Calu3 (cell line): ENCODE measurements at regions not wholly inside any gene's neighbourhood (a gene's known extent, or its start where the extent isn't known, plus 50 kb on each side); places are given as distances from the start of the nearest gene placed in this dataset.
A peak's percentile ranks its signal among the peaks of the same experiment; 100 is the strongest.

Experiments used
- BruUV-seq: library from RNA; stranded (reverse); fragments of 400-500 nt; replicated peaks from 2 replicates; lab custom pipeline; 2021; lab: Mats Ljungman, UMichigan
- CTCF ChIA-PET: fragments of 300-600 bp; sonication (Branson Sonifier 250); formaldehyde crosslinking; loops from one replicate; lab custom pipeline; 2022; ENCODE audit warnings: antibody characterized with exemption; lab: Charles Lee
- DNase-seq: peaks from one replicate; pipeline ENCODE4 v3.0.0; 2022
- H3K27ac Mint-ChIP-seq: one replicate; pipeline ENCODE4 v1.8.0; 2022; ENCODE audit warnings: mixed read lengths; ENCODE audit not compliant: unreplicated experiment
- H3K27me3 Mint-ChIP-seq: one replicate; pipeline ENCODE4 v1.8.0; 2022; ENCODE audit warnings: mixed read lengths; ENCODE audit not compliant: unreplicated experiment
- H3K36me3 Mint-ChIP-seq: one replicate; pipeline ENCODE4 v1.8.0; 2022; ENCODE audit warnings: mild to moderate bottlenecking, moderate library complexity, mixed read lengths; ENCODE audit not compliant: insufficient read depth, unreplicated experiment
- H3K4me1 Mint-ChIP-seq: one replicate; pipeline ENCODE4 v1.8.0; 2022; ENCODE audit warnings: mild to moderate bottlenecking, low read depth, mixed read lengths; ENCODE audit not compliant: unreplicated experiment
- H3K4me3 Mint-ChIP-seq: one replicate; pipeline ENCODE4 v1.8.0; 2022; ENCODE audit warnings: mild to moderate bottlenecking, low read depth, moderate library complexity, mixed read lengths; ENCODE audit not compliant: unreplicated experiment
- H3K9me3 Mint-ChIP-seq: one replicate; pipeline ENCODE4 v1.8.0; 2022; ENCODE audit warnings: low read depth, mixed read lengths; ENCODE audit not compliant: unreplicated experiment
- CTCF ChIP-seq: fragments of 200-600 bp; IDR thresholded peaks from one replicate; pipeline ENCODE4 v1.8.0; 2022; ENCODE audit warnings: antibody characterized with exemption; ENCODE audit not compliant: unreplicated experiment
- intact Hi-C: fragments of 100-400 bp; cut with micrococcal nuclease; formaldehyde crosslinking; loops from one replicate; pipeline ENCODE4 v1.10.0; 2022; ENCODE audit not compliant: unreplicated experiment

- Mint-ChIP-seq H3K9me3 (no peaks in the 10 kb centered on the region), H3K27ac (no peak overlapping the region), H3K27me3 (peaks cover 100% of the 10 kb centered on the region), H3K4me1 (peaks cover 7% of the 10 kb centered on the region), H3K36me3 (peaks cover 5% of the 10 kb centered on the region), H3K4me3 (no peak overlapping the region)
- no peak for TF ChIP-seq CTCF
- CTCF ChIA-PET, result interaction anchor here (0.6 kb wide), 1 partner anchor 50 kb away, joined by 3 read pairs; no protein-coding TSS in a partner anchor
- intact Hi-C loops, result no loop called here
- no TSS peak for BruUV-seq
- no peak for DNase-seq
Measured at GRCh38 chr20:62527781-62528180, 52.0 kb upstream of the GATA5 start.

- no TSS peak for BruUV-seq
- CTCF ChIA-PET, result no interaction called here
- H3K27me3 Mint-ChIP-seq, result peaks cover 100% of the 10 kb centered on the region
- H3K27ac Mint-ChIP-seq, result no peak overlapping the region
- H3K4me3 Mint-ChIP-seq, result no peak overlapping the region
- H3K36me3 Mint-ChIP-seq, result peaks cover 5% of the 10 kb centered on the region
- no peak for DNase-seq
- H3K4me1 Mint-ChIP-seq, result peaks cover 7% of the 10 kb centered on the region
- no peak for TF ChIP-seq CTCF
- intact Hi-C loops, result no loop called here
- H3K9me3 Mint-ChIP-seq, result no peaks in the 10 kb centered on the region
Measured at GRCh38 chr20:62528983-62529891, 53.4 kb upstream of the GATA5 start.

DNA sequence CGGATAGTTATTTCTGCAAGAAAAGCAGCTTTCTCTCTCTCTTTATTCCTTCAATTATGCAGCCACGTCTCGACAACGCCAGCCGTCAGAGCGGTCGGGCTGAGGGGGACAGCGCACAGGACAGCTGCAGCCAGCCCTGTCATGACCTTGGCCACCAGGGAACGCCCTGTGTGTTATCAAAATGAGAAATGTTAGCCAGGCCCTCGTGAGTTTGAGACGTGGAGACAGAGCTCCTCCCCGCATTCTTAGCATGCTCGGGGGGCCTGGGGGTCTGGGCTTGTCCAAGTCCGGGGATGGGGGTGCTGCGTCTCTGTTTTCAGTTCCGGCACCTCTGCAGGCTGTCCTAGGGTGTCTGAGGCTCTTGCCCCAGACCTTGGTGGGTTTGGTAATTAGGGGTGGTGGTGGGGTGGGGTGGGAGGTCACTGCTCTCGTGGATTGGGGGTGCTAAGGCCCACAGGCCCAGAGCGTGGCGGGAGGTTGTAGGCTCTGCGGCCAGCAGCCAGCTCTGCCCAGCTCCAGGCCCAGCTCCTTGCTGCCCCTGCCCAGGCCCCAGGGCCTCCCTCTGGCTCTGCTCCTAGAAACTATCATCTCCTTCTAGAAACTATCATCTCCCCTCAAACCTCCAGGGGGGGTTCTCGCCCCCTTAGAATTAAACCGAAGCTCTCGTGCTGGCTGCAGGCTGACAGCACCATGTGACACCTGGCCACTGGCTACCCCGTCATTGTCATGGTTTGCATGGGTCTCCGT, 54.3 kb upstream of the GATA5 start:
- no peak overlapping the region for H3K27ac Mint-ChIP-seq
- no peak for TF ChIP-seq CTCF
- H3K4me3 Mint-ChIP-seq, result no peak overlapping the region
- BruUV-seq, result no TSS peak
- CTCF ChIA-PET, result interaction anchor here (0.5 to 0.6 kb wide), 2 partner anchors 22 to 258 kb away, joined by 3 to 4 read pairs; no protein-coding TSS in a partner anchor
- no peak for DNase-seq
- intact Hi-C loops, result no loop called here
- peaks cover 5% of the 10 kb centered on the region for H3K36me3 Mint-ChIP-seq
- peaks cover 7% of the 10 kb centered on the region for H3K4me1 Mint-ChIP-seq
- no peaks in the 10 kb centered on the region for H3K9me3 Mint-ChIP-seq
- peaks cover 100% of the 10 kb centered on the region for H3K27me3 Mint-ChIP-seq

DNA sequence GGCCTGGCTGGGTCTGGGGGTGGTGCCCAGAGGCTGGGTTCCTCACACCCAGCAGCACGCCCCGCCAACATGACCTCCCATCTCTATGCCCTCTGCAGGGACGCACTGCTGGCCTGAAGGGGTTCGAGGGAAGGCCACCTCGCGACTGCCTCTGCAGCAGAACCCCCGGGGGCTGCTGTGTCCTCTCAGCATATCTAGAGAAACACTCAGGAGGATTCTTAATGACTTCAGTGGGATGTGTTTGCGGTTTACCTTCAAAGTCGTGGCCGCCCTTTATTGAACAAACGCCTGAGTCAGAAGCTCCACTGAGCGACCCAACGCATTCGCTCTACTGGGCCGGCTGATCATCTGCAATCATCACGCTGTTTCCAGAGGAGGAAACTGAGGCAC, 54.8 kb upstream of the GATA5 start:
- peaks cover 5% of the 10 kb centered on the region for H3K36me3 Mint-ChIP-seq
- peak overlapping the region; percentile 8 for H3K27ac Mint-ChIP-seq
- H3K4me1 Mint-ChIP-seq, result peaks cover 7% of the 10 kb centered on the region
- CTCF ChIA-PET, result interaction anchor here (0.5 to 0.6 kb wide), 2 partner anchors 22 to 257 kb away, joined by 3 to 4 read pairs; no protein-coding TSS in a partner anchor
- no peaks in the 10 kb centered on the region for H3K9me3 Mint-ChIP-seq
- no peak overlapping the region for H3K4me3 Mint-ChIP-seq
- DNase-seq, result no peak
- peaks cover 100% of the 10 kb centered on the region for H3K27me3 Mint-ChIP-seq
- intact Hi-C loops, result no loop called here
- no TSS peak for BruUV-seq
- no peak for TF ChIP-seq CTCF
